GM10266 (cell line): ENCODE measurements at regions not wholly inside any gene's neighbourhood (a gene's known extent, or its start where the extent isn't known, plus 50 kb on each side); places are given as distances from the start of the nearest gene placed in this dataset.

Experiments used
- DNase-seq: peaks from one replicate; pipeline ENCODE4 v3.0.0; 2012; ENCODE audit errors: extremely low spot score
- CTCF ChIP-seq: IDR thresholded peaks from 2 replicates; pipeline ENCODE4 v1.5.1; 2012; ENCODE audit warnings: mild to moderate bottlenecking, low read depth; ENCODE audit not compliant: control insufficient read depth, insufficient read depth; ENCODE audit errors: missing control alignments

- no peak for DNase-seq
- no peak for TF ChIP-seq CTCF
Measured at GRCh38 chrX:6906608-6907007, 240.9 kb upstream of the STS start.

DNA sequence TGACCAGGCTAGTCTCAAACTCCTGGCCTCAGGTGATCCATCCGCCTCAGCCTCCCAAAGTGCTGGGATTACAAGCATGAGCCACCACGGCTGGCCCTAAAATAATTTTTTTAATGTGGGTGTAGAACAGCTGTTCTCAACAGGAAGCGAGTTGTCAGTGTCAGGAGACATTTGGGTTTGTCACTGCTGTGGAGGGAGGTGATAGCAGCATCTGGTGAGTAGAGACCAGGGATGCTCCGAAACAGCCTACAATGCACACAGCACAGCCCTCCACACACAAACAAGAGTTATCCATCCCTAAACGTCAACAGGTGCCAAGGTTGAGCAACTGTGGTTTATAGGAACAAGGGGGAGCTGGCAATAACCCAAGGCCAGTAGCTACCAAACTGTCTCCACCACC is 243.4 kb upstream of the STS start:
- no peak for DNase-seq
- no peak for TF ChIP-seq CTCF

GRCh38 chrX:6898371-6898770 is 249.1 kb upstream of the STS start:
- TF ChIP-seq CTCF = no peak
- DNase-seq = no peak

DNA sequence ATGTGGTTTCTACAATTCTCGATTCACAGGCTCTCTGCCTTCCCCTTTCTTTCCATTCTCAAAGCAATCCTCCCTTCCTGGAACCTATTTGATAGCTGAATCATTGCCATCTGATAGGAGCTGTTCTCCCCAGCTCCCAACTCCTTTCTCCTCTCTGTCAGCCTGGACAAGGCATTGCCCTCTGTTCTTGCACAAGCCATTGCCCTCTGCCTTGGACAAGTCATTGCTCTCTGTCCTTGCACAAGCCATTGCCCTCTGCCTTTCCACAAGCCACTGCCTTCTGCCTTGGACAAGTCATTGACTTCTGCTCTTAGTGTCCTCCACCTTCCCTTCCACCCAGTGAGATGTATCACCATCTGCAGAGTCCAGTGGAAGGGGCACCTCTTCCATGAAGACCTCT is 256.1 kb upstream of the STS start:
- TF ChIP-seq CTCF = no peak
- DNase-seq = no peak

DNA sequence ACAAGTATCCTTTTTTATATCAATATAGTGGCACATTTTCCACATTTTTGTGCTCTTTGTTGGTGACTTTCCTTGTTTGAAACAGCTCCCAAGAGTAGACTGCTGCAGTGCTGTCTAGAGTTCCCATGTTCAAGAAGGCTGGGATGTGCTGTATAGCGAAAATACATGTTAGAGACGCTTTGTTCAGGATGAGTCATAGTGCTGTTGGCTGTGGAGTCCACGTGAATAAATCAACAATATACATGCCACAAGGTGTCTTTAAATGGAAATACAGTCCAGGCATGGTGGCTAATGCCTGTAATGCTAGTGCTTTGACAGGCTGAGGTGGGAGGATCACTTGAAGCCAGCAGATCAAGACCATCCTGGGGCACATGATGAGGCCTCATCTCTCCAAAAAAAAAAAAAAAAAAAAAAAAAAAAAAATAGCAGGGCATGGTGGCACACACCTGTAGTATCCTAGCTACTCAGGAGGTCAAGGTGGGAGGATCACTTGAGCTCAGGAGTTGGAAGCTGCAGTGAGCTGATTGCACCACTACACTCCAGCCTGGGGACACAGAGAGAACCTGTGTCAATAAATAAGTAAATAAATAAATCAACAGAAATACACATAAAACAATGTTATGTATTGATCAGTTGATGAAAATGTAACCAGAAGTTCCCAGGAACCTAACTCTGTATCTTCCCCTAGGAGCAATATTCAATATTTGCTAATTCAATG is 256.8 kb upstream of the STS start:
- TF ChIP-seq CTCF = no peak
- no peak for DNase-seq

DNA sequence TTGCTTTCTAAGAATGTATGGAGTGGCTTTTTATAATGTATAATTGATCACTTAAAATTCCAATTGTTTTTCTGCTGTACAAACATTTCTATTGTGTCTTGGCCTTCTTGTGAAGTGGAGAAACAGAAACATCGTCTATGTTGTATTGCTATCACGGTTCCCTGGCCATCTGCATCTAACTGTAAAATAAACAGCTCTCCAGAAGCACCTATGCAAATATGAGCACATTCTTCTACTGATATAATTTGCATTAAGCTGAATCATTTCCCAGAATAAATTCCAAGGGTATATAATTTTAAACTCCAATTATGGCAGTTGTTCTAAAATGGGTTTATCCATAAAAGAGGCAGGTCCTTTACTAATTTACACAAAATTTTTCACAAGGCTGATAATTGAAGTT is 261.6 kb upstream of the STS start:
- TF ChIP-seq CTCF = no peak
- DNase-seq = no peak

DNA sequence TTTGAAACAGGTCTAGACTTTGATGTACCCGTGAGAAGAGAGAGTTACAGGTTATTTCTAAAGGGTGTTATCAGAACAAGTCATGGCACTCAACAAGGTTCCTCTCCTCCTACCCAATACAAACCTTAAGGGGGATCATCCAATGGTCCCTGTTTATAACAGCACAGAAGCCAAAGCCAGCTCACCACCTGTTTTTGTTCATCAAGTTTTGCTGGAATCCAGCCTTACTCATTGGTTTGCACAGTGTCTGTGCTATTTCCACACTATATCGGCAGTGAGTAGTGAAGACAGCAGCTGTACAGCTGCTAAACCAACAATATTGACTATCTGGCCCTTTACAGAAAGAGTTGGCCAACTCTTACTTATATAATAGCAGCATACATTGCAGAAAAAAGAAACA is 262.1 kb upstream of the STS start:
- no peak for DNase-seq
- no peak for TF ChIP-seq CTCF
